ENCODE measurements at regions not wholly inside any gene's neighbourhood (a gene's known extent, or its start where the extent isn't known, plus 50 kb on each side); places are given as distances from the start of the nearest gene placed in this dataset.

GRCh38 chr2:238988752-238989151 is 140.9 kb downstream of the TWIST2 start:
- TF ChIP-seq EZH2 (IDR thresholded peaks at IDR 0.05; ENCODE audit: insufficient read depth, poor library complexity, severe bottlenecking) (no peak), EZH2phosphoT487 (IDR thresholded peaks at IDR 0.05; ENCODE audit: insufficient read depth, low read depth) (no peak)
